ENCODE measurements at regions not wholly inside any gene's neighbourhood (a gene's known extent, or its start where the extent isn't known, plus 50 kb on each side); places are given as distances from the start of the nearest gene placed in this dataset.

DNA sequence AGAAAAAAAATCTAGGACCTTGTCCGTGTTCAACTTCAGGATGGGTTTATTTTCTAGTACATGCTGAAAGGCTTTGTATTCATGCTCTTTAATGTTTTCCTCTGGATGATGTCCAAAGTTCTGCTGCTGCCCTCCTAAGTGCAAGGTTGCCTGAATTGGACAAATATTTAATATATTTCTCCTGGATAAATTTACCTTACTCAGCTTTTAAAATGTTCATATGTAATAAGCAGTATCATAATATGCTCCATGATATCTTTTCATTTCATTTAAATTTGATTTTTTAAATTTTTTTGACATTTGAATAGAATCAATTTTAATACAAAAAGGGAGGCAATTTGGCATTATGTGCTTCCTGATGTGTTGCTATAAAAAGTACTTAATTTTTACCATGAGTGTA, 95.9 kb upstream of the SLC25A13 start:
- Histone ChIP-seq H3K4me3 (replicated peaks; ENCODE audit: low read depth, low read length) (no peak overlapping the region), H3K36me3 (ENCODE audit: control insufficient read depth, insufficient read depth, low read length) (no peaks in the 10 kb centered on the region), H3K27me3 (replicated peaks; ENCODE audit: control insufficient read depth, insufficient read depth, low read length) (no peaks in the 10 kb centered on the region)
- no peak for DNase-seq (ENCODE audit: extremely low read depth, insufficient read length)
- TF ChIP-seq, protein P1, sequence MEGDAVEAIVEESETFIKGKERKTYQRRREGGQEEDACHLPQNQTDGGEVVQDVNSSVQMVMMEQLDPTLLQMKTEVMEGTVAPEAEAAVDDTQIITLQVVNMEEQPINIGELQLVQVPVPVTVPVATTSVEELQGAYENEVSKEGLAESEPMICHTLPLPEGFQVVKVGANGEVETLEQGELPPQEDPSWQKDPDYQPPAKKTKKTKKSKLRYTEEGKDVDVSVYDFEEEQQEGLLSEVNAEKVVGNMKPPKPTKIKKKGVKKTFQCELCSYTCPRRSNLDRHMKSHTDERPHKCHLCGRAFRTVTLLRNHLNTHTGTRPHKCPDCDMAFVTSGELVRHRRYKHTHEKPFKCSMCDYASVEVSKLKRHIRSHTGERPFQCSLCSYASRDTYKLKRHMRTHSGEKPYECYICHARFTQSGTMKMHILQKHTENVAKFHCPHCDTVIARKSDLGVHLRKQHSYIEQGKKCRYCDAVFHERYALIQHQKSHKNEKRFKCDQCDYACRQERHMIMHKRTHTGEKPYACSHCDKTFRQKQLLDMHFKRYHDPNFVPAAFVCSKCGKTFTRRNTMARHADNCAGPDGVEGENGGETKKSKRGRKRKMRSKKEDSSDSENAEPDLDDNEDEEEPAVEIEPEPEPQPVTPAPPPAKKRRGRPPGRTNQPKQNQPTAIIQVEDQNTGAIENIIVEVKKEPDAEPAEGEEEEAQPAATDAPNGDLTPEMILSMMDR (IDR thresholded peaks at IDR 0.05; ENCODE audit: insufficient read depth, low read length, poor library complexity, severe bottlenecking), result no peak

DNA sequence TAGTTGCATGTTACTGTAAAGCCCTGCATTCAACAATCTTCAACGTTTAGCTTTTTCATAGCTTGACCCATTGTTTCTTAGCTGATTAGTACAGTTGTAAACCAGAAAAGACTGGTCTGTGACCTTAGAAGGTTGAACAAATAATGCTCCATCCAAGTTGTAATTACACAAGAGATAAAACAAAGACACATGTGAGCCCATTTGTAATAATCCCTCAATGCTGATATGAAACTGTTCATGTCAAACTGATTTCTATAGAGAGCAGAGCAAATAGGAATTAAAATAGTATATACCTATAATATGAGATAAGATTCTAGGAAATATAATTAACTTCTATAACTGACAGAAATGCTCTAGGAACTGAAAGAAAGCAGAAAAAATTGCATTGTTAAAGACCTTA, 94.7 kb upstream of the SLC25A13 start:
- no peak for DNase-seq (ENCODE audit: extremely low read depth, insufficient read length)
- Histone ChIP-seq H3K4me3 (replicated peaks; ENCODE audit: low read depth, low read length) (no peak overlapping the region), H3K36me3 (ENCODE audit: control insufficient read depth, insufficient read depth, low read length) (no peaks in the 10 kb centered on the region), H3K27me3 (replicated peaks; ENCODE audit: control insufficient read depth, insufficient read depth, low read length) (no peaks in the 10 kb centered on the region)
- TF ChIP-seq, protein P1 (IDR thresholded peaks at IDR 0.05; ENCODE audit: insufficient read depth, low read length, poor library complexity, severe bottlenecking), result no peak

DNA sequence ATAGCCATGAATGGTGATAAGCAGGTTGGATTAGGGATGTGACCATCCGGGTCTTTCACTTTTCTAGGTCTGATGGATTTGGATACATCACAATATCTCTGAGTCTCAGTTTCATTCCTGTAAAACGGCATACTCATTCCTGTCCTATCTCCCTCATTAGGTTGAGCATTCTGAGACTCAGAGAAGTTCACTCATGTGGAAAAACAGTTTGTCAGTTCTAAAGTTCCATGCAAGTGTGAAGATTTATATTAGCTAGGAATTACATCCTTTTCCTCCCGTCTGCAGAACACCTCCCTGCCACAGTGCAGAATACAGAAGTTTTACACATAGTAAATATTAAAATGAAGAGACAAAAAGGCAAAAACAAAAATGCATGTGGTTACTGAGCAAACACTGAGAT, 94.2 kb upstream of the SLC25A13 start:
- no peak for DNase-seq (ENCODE audit: extremely low read depth, insufficient read length)
- no peaks in the 10 kb centered on the region for H3K36me3 ChIP-seq (ENCODE audit: control insufficient read depth, insufficient read depth, low read length)
- no peak overlapping the region for H3K4me3 ChIP-seq (replicated peaks; ENCODE audit: low read depth, low read length)
- TF ChIP-seq, protein P1 (IDR thresholded peaks at IDR 0.05; ENCODE audit: insufficient read depth, low read length, poor library complexity, severe bottlenecking), result no peak
- H3K27me3 ChIP-seq (replicated peaks; ENCODE audit: control insufficient read depth, insufficient read depth, low read length), result no peaks in the 10 kb centered on the region

DNA sequence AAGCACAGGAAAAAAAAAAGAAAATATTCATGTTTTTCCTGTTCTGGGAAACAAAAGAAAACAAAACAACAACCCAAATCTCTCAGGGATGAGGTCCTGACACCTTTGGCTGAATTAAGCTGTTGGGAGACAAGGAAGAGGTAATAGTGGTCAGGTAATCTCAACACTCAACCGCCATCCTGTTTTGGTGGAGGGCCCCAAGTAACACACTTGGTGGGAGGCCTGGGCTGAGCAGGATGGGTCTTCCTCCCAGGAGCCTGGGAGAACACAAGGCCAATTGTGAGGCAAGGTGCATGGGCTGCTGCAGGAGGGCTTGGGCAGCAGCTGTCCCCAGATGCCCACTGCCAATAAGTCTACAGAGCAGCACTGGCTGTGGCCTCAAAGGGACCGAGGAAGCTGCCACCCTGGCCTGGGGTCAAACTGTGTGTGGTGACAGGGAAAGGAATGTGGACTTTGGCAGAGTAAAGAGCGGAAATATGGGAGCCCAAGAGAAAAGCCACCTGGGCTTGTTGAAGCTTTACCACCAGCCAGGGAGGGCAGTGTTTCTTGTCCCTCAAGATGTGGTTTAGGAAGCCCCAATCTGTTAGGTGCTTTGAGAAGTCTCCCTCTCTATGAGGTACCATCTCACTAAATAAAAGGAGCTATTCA, 93.5 kb upstream of the SLC25A13 start:
- DNase-seq (ENCODE audit: extremely low read depth, insufficient read length), result no peak
- TF ChIP-seq, protein P1 (IDR thresholded peaks at IDR 0.05; ENCODE audit: insufficient read depth, low read length, poor library complexity, severe bottlenecking), result no peak
- H3K36me3 ChIP-seq (ENCODE audit: control insufficient read depth, insufficient read depth, low read length), result no peaks in the 10 kb centered on the region
- no peak overlapping the region for H3K4me3 ChIP-seq (replicated peaks; ENCODE audit: low read depth, low read length)
- no peaks in the 10 kb centered on the region for H3K27me3 ChIP-seq (replicated peaks; ENCODE audit: control insufficient read depth, insufficient read depth, low read length)

DNA sequence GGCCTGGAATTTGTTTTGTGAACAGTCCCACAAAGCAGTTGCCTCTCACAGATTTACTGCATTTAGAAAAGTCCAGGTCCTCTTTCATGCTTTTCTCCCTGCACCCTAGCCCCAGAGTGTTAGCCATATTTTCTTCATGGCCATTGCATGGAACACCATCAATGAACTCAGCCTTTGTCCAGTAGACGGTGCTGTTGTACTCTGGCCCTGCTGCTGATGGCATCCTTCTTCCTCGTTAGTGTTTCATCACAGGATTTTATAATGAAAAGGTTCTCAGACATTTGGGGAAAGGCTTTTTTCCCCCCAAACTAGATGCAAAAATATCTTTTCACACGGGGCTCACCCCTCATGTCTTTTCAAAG, 93.0 kb upstream of the SLC25A13 start:
- Histone ChIP-seq H3K27me3 (replicated peaks; ENCODE audit: control insufficient read depth, insufficient read depth, low read length) (no peaks in the 10 kb centered on the region), H3K4me3 (replicated peaks; ENCODE audit: low read depth, low read length) (no peak overlapping the region), H3K36me3 (ENCODE audit: control insufficient read depth, insufficient read depth, low read length) (no peaks in the 10 kb centered on the region)
- DNase-seq (ENCODE audit: extremely low read depth, insufficient read length), result no peak
- TF ChIP-seq, protein P1 (IDR thresholded peaks at IDR 0.05; ENCODE audit: insufficient read depth, low read length, poor library complexity, severe bottlenecking), result peak; percentile 93

All from GM06990 (cell line).